GDM1 (cell line): ENCODE measurements at regions not wholly inside any gene's neighbourhood (a gene's known extent, or its start where the extent isn't known, plus 50 kb on each side); places are given as distances from the start of the nearest gene placed in this dataset.
"Not testable (repeated sequence)": the region's sequence is repeated elsewhere in the genome, so short reads cannot be mapped to it uniquely, and the experiment has no call there.

Experiments used
- DNase-seq: peaks from one replicate; lab custom pipeline; 2025; lab: John Stamatoyannopoulos, UW

- no peak for DNase-seq
Measured at GRCh38 chr9:18296702-18297055, 177.3 kb upstream of the ADAMTSL1 start.

GRCh38 chr9:18297056-18297841 lies 176.7 kb upstream of the ADAMTSL1 start:
- no peak for DNase-seq

- DNase-seq = no peak
Measured at GRCh38 chr9:18299449-18299848, 174.5 kb upstream of the ADAMTSL1 start.

GRCh38 chr9:18305167-18305806 lies 168.7 kb upstream of the ADAMTSL1 start:
- not testable (repeated sequence) for DNase-seq

- no peak for DNase-seq
Measured at GRCh38 chr9:18314316-18314715, 159.6 kb upstream of the ADAMTSL1 start.

- no peak for DNase-seq
Measured at GRCh38 chr9:18317896-18318295, 156.1 kb upstream of the ADAMTSL1 start.

GRCh38 chr9:18319918-18320445 lies 154.0 kb upstream of the ADAMTSL1 start:
- DNase-seq = no peak

GRCh38 chr9:18324928-18325745 lies 148.8 kb upstream of the ADAMTSL1 start:
- DNase-seq = no peak

GRCh38 chr9:18325746-18326011 lies 148.3 kb upstream of the ADAMTSL1 start:
- DNase-seq = not testable (repeated sequence)

GRCh38 chr9:18327121-18327520 lies 146.8 kb upstream of the ADAMTSL1 start:
- no peak for DNase-seq

GRCh38 chr9:18330401-18331309 lies 143.3 kb upstream of the ADAMTSL1 start:
- no peak for DNase-seq

GRCh38 chr9:18331310-18331684 lies 142.7 kb upstream of the ADAMTSL1 start:
- DNase-seq = no peak

GRCh38 chr9:18331808-18332209 lies 142.1 kb upstream of the ADAMTSL1 start:
- DNase-seq = no peak

GRCh38 chr9:18333157-18333556 lies 140.8 kb upstream of the ADAMTSL1 start:
- DNase-seq = no peak

- DNase-seq = no peak
Measured at GRCh38 chr9:18335825-18336224, 138.1 kb upstream of the ADAMTSL1 start.

GRCh38 chr9:18338042-18338441 lies 135.9 kb upstream of the ADAMTSL1 start:
- no peak for DNase-seq

GRCh38 chr9:18343784-18344183 lies 130.2 kb upstream of the ADAMTSL1 start:
- no peak for DNase-seq

- DNase-seq = no peak
Measured at GRCh38 chr9:18346745-18347144, 127.2 kb upstream of the ADAMTSL1 start.

GRCh38 chr9:18347386-18348082 lies 126.4 kb upstream of the ADAMTSL1 start:
- no peak for DNase-seq

GRCh38 chr9:18348083-18348475 lies 125.9 kb upstream of the ADAMTSL1 start:
- DNase-seq = no peak

- no peak for DNase-seq
Measured at GRCh38 chr9:18349530-18349929, 124.4 kb upstream of the ADAMTSL1 start.
